ENCODE measurements at regions not wholly inside any gene's neighbourhood (a gene's known extent, or its start where the extent isn't known, plus 50 kb on each side); places are given as distances from the start of the nearest gene placed in this dataset.
"Not testable (repeated sequence)": the region's sequence is repeated elsewhere in the genome, so short reads cannot be mapped to it uniquely, and the experiment has no call there.

DNA sequence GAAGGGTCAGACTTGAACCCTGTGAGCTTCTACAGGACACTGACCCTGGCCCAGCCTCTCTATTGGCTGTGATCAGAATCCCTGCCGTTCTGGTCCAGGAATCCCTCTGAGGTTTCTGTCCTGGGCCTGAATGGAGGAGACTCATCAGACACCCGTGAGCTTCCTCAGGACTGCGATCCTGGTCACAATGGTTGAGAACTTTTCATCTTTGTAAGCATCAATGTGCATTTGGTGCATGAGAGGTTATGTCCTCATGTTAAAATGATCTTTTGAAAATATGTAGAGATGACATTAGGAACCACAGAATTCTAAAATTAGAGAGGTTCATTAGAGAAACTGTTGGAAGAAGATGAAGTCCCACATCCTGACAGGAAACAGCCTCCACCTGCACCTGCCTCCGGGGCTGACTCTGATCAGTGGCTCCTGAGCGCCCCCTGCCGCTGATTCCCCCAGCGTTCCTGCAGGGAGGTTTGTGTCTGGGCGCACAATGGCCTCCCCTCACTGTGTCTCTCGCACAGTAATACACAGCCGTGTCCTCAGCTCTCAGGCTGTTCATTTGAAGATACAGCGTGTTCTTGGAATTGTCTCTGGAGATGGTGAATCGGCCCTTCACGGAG, 1148.2 kb downstream of the TMEM121 start:
- TF ChIP-seq, protein P1, sequence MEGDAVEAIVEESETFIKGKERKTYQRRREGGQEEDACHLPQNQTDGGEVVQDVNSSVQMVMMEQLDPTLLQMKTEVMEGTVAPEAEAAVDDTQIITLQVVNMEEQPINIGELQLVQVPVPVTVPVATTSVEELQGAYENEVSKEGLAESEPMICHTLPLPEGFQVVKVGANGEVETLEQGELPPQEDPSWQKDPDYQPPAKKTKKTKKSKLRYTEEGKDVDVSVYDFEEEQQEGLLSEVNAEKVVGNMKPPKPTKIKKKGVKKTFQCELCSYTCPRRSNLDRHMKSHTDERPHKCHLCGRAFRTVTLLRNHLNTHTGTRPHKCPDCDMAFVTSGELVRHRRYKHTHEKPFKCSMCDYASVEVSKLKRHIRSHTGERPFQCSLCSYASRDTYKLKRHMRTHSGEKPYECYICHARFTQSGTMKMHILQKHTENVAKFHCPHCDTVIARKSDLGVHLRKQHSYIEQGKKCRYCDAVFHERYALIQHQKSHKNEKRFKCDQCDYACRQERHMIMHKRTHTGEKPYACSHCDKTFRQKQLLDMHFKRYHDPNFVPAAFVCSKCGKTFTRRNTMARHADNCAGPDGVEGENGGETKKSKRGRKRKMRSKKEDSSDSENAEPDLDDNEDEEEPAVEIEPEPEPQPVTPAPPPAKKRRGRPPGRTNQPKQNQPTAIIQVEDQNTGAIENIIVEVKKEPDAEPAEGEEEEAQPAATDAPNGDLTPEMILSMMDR (IDR thresholded peaks at IDR 0.05) = peak in 1 of 3 experiments; percentile 26
- 52 to 58% methylated on average over 3 to 13 of the region's 13 CpGs for WGBS, 2 donors
- not testable (repeated sequence) for H3K4me1 ChIP-seq

DNA sequence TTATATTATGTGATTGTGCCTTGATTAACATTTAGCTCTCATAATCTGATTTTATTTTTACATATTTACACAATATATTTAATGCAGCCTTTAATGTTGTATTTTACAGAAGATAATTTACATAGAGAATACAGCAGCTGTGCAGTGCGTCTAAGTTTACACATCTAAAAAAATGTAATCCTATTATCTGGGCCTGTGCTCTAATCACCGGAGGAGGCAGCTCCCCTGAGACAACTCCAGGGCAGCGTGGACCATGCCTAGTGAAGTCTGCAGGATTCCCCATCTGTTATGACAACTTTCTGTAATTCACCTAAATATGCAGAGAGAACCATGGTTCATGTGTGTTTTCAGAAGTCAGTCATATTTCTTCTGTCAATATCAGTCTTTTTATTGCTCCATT, 1149.3 kb downstream of the TMEM121 start:
- H3K27ac ChIP-seq; H3K36me3 ChIP-seq (ENCODE audit: low read depth, missing control alignments); H3K4me1 ChIP-seq; DNase-seq; H3K4me3 ChIP-seq; H3K27me3 ChIP-seq; intact Hi-C loops (cut with DNase I; ENCODE audit: low total_unique reads); H3K9me3 ChIP-seq: not testable (repeated sequence)
- 50 to 70% methylated on average over 3 of the region's 3 CpGs for WGBS, 2 donors

More for the DNA sequence above, 1148.2 kb downstream of the TMEM121 start:
- intact Hi-C loops (cut with DNase I; ENCODE audit: low total_unique reads); H3K4me3 ChIP-seq; H3K27me3 ChIP-seq; H3K9me3 ChIP-seq; H3K27ac ChIP-seq; H3K36me3 ChIP-seq (ENCODE audit: low read depth, missing control alignments): not testable (repeated sequence)
- DNase-seq = peak; percentile 47

DNA sequence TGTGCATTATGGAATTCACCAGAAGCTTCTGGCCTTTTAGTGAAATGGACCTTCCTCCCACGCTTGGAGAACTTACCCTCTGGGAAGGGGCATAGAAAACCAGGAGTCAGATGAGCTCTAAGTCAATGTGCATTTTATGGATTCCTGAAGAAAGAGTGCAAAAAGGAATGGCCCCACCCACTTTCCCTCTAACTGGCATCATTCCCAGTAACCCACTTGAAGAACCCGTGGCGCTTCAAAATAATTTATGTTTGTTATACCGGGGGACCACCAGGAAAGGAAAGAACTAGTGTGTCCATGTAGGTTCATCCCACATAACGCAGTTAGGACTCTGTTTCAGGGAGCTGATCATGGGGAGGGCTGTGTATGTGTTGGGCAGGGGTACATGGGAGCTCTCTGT, 1153.4 kb downstream of the TMEM121 start:
- DNase-seq = no peak
- TF ChIP-seq, protein P1 (IDR thresholded peaks at IDR 0.05) = no peak
- no peak for TF ChIP-seq POLR2A (IDR thresholded peaks at IDR 0.05)
- intact Hi-C loops (cut with DNase I; ENCODE audit: low total_unique reads) = no loop called here
- Histone ChIP-seq H3K27me3 (no peaks in the 10 kb centered on the region), H3K27ac (no peak overlapping the region), H3K9me3 (no peaks in the 10 kb centered on the region), H3K36me3 (ENCODE audit: low read depth, missing control alignments) (no peaks in the 10 kb centered on the region), H3K4me1 (no peaks in the 10 kb centered on the region), H3K4me3 (no peak overlapping the region)
- whole genome bisulfite sequencing, 2 donors = 61 to 65% methylated on average over 5 of the region's 5 CpGs

DNA sequence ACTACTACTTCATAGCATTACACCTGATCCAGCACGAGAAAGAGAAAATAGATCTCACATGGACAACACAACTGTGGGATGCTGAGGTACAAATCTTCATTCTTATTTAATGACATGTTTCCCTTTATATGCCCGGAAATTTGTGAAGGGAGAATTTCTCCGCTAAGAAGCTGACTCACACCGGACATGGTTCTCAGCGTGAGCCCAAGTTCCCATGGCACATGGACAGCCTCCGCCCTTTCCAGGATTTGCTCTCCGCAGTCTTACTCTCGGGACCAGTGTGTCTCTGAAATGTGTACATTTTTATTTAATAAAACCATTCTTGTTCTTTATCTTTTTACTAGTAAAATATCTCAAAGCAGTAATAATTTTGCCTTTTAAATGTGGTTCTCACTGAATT, 1154.8 kb downstream of the TMEM121 start:
- Histone ChIP-seq H3K4me3 (no peak overlapping the region), H3K9me3 (no peaks in the 10 kb centered on the region), H3K27me3 (no peaks in the 10 kb centered on the region), H3K27ac (no peak overlapping the region), H3K4me1 (no peaks in the 10 kb centered on the region), H3K36me3 (ENCODE audit: low read depth, missing control alignments) (no peaks in the 10 kb centered on the region)
- TF ChIP-seq POLR2A (IDR thresholded peaks at IDR 0.05) = no peak
- TF ChIP-seq, protein P1 (IDR thresholded peaks at IDR 0.05) = no peak
- WGBS, 2 donors = 72 to 82% methylated on average over 8 of the region's 8 CpGs
- no peak for DNase-seq
- intact Hi-C loops (cut with DNase I; ENCODE audit: low total_unique reads) = no loop called here

DNA sequence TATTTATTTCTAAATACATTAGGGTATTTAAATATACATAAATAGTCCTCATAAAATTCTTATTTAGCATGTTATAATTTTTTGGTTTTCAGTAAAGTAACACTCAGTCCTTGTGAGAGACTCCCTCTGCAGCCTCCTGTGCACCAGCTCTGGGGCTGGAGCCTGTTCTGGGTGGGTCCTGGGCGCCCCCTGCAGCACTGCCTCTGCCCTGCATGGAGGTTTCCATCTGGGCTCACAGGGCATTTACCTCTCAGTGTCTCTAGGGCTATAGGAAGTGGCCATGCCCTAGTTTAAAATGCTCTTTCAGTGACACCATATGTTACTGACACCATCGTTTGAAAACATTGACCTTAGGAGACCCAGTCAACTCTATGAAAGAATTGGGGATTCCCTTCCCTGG, 1155.2 kb downstream of the TMEM121 start:
- DNase-seq = no peak
- 47 to 49% methylated on average over 2 of the region's 2 CpGs for WGBS, 2 donors
- Histone ChIP-seq H3K4me1 (no peaks in the 10 kb centered on the region), H3K9me3 (no peaks in the 10 kb centered on the region), H3K4me3 (no peak overlapping the region), H3K36me3 (ENCODE audit: low read depth, missing control alignments) (no peaks in the 10 kb centered on the region), H3K27me3 (no peaks in the 10 kb centered on the region), H3K27ac (no peak overlapping the region)
- intact Hi-C loops (cut with DNase I; ENCODE audit: low total_unique reads) = no loop called here
- TF ChIP-seq POLR2A (IDR thresholded peaks at IDR 0.05) = no peak
- TF ChIP-seq, protein P1 (IDR thresholded peaks at IDR 0.05) = no peak

All from testis (tissue), 2 donors.